ENCODE measurements at regions not wholly inside any gene's neighbourhood (a gene's known extent, or its start where the extent isn't known, plus 50 kb on each side); places are given as distances from the start of the nearest gene placed in this dataset.
"Not testable (repeated sequence)": the region's sequence is repeated elsewhere in the genome, so short reads cannot be mapped to it uniquely, and the experiment has no call there.

GRCh38 chr4:19030536-19030935 lies 1009.0 kb upstream of the LCORL start:
- DNase-seq (ENCODE audit: low spot score) = no peak

DNA sequence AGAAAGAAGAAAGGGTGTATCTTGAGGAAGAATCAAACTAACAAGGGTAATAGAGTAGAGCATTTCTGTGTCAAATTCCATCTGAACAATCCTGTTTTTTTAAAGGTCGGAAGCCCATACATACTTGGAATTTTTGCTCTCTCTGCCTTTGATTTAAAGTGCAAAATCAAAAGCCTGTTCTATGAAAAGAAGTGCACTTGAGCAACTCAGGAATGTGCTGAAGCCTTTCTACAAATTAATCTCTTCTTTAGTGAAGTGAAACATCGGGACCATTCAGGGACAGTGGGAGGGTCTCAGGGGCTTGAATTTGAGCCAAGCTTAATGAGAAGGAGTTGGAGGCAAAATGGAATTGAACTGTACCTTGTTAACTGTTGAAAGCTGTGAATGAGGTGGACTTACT lies 1008.5 kb upstream of the LCORL start:
- DNase-seq (ENCODE audit: low spot score) = no peak

GRCh38 chr4:19026281-19026680 lies 1004.7 kb upstream of the LCORL start:
- no peak for DNase-seq (ENCODE audit: low spot score)

DNA sequence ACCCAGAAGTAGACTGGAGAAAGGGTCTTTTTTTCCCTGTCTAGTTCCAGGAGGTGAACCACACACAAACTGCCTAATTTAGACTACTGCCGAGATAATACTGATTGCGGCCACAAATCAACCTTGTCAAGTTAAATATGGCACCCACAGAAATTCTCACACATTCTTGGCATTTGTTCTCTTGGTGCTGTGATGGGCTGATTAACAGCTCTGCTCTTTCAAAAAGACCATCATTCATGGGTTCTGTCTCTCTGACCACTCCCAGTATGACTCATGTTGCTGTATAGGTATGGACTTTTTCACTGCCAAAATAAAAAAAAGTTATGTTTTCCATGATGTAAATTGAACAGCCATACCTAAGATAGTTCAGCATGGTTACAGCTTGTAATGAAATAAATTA lies 1003.5 kb upstream of the LCORL start:
- no peak for DNase-seq (ENCODE audit: low spot score)

- no peak for DNase-seq (ENCODE audit: low spot score)
These were observed 1002.5 kb upstream of the LCORL start for GRCh38 chr4:19024047-19024446.

DNA sequence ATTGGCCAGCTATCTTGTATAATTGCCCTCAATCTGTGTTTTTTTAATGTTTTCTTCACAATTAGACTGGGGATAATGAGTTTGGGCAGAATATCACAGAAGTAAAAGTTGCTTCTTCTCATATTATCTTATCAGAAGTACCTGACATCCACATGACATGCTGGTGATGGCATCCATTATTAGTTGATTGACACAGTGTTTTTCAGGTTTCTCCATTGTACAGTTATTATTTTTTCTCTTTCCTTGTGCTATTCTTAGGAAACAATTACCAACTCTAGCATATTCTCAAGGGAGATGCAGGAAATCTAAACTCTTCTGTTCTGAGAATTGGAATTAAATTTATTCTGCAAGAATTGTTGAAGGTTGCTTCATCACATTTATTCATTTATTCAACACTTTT lies 1000.1 kb upstream of the LCORL start:
- no peak for DNase-seq (ENCODE audit: low spot score)

DNA sequence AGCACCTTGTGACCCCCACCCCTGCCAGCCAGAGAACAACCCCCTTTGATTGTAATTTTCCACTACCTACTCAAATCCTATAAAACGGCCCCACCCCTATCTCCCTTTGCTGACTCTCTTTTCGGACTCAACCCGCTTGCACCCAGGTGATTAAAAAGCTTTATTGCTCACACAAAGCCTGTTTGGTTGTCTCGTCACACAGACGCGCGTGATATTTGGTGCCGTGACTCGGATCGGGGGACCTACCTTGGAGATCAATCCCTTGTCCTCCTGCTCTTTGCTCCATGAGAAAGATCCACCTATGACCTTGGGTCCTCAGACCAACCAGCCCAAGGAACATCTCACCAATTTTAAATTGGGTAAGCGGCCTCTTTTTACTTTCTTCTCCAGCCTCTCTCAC lies 995.0 kb upstream of the LCORL start:
- DNase-seq (ENCODE audit: low spot score) = not testable (repeated sequence)

DNA sequence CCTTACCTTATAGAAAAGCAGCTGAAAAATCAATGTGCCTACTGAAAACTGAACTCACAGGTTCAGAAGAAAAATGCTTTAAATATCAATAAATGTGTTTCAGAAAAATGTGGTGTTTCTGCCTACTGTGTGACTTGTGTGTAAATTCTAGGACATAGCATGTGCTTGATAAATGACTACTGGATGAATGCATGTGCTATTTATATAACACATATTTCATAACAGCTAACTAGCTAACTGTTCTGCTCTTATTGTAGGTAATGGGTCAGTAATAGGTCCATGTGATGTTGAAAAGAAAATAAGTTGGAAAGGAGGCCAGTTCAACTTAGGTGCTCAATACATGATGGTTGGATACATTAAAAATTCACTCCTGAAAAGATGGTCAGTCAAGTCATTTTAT lies 993.0 kb upstream of the LCORL start:
- DNase-seq (ENCODE audit: low spot score) = no peak

GRCh38 chr4:19010761-19011160 lies 989.2 kb upstream of the LCORL start:
- no peak for DNase-seq (ENCODE audit: low spot score)

DNA sequence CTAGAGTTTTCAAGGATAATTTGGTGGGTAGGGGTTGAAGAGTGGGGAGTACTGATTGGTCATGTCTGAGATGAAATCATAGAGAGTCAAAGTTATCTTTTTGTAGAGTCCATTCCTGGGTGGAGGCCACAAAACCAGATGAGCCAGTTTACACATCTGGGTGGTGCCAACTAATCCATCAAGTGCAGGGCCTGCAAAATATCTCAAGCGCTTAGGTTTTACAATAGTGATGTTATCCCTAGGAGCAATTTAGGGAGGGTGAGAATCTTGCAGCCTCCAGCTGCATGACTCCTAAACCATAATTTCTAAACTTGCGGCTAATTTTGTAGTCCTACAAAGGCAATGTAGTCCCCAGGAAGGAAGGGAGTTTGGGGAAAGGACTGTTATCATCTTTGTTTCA lies 988.3 kb upstream of the LCORL start:
- no peak for DNase-seq (ENCODE audit: low spot score)

DNA sequence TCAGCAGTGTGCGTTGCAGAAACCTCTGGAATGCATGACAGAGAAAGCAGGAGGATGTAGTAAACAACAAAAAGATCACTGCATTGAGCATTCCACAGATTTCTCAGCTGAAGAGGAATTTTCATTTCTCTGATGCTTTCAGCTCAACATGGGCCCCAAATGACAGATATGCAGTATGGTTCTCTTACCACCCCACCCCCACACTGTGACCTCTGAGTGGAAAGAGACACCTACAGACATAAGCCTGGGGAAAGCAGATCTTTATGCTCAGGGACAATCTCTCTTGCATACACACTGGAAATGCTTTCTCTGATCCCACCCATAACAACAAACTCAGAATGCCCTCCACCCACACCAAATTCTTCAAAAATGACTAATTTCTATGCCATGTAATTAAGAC lies 983.7 kb upstream of the LCORL start:
- no peak for DNase-seq (ENCODE audit: low spot score)

DNA sequence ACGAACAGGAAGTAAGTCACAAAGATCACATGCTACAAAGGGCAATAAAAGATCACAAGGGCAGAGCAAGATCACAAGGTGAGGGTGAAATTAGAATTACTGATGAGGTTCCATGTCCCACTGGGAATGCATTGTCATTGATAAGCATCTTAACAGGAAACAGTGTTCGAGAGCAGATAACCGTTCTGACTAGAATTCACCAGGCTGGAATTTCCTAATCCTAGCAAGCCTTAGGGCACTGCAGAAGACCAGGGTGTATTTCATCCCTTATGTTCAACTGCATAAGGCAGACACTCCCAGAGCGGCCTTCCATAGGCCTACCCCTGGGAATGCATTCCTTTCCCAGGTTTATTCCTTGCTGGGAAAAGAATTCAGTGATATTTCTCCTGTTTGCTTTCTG lies 980.6 kb upstream of the LCORL start:
- DNase-seq (ENCODE audit: low spot score) = no peak

DNA sequence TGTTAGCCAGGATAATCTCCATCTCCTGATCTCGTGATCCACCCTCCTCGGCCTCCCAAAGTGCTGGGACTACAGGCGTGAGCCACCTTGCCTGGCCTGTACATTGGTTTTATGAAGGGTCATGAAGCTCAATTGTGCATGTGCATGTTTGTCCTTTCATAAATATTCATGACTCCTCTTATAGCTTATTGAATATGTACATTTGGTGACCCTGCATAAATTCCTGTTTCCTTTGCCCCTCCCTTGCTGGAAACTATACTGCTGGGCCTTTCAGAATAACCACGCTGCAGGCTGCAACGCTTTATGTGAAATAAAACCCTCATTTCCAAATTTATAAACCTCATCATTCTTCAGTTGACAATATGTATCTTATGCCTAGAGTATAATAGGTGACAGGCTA lies 978.0 kb upstream of the LCORL start:
- DNase-seq (ENCODE audit: low spot score) = no peak

GRCh38 chr4:18981234-18981615 lies 959.7 kb upstream of the LCORL start:
- no peak for DNase-seq (ENCODE audit: low spot score)

- DNase-seq (ENCODE audit: low spot score) = no peak
These were observed 959.1 kb upstream of the LCORL start for GRCh38 chr4:18980516-18981233.

- DNase-seq (ENCODE audit: low spot score) = no peak
These were observed 955.3 kb upstream of the LCORL start for GRCh38 chr4:18976884-18977283.

GRCh38 chr4:18975916-18976808 lies 954.6 kb upstream of the LCORL start:
- no peak for DNase-seq (ENCODE audit: low spot score)

DNA sequence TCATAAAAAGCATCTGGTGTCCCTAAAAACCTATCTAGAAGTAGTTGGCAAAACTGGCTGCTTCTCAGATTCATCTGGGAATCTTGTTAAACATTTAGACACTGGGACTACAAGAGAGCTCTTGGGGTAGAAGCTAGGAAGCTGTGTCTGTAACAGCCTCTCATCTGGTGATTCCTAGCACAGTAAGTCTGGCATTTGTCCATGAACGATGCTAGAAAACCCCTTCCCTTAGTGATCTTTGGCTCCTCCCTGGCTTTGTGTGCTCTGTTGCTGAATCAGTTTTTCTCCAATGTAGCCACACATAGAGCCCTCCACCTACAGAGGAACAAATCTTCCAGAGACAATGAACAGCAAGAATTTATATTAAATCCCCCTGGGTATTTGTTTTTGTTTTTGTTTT lies 951.7 kb upstream of the LCORL start:
- DNase-seq (ENCODE audit: low spot score) = no peak

GRCh38 chr4:18961879-18962278 lies 940.3 kb upstream of the LCORL start:
- DNase-seq (ENCODE audit: low spot score) = no peak

GRCh38 chr4:18961266-18961665 lies 939.7 kb upstream of the LCORL start:
- DNase-seq (ENCODE audit: low spot score) = no peak

- DNase-seq (ENCODE audit: low spot score) = no peak
These were observed 936.2 kb upstream of the LCORL start for GRCh38 chr4:18957716-18958115.

DNA sequence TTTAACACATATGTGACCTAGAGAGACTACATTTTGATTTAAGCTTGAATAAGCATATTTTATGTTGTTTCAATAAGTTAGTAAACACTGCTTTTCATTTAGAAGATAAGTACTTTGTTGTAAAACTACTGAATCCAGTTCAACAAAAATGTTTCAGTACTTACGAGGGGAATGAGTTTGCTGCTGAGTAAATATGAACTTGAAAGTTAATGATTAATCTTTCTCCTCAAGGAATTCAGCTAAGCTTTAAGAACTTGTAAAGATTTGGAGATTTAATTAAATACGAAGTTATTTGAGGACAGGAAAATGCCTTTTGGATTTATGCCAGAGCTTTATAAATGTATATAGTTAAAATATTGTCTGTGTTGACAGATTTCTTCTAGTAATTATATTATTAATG lies 933.0 kb upstream of the LCORL start:
- DNase-seq (ENCODE audit: low spot score) = no peak

- no peak for DNase-seq (ENCODE audit: low spot score)
These were observed 932.1 kb upstream of the LCORL start for GRCh38 chr4:18953613-18954012.

DNA sequence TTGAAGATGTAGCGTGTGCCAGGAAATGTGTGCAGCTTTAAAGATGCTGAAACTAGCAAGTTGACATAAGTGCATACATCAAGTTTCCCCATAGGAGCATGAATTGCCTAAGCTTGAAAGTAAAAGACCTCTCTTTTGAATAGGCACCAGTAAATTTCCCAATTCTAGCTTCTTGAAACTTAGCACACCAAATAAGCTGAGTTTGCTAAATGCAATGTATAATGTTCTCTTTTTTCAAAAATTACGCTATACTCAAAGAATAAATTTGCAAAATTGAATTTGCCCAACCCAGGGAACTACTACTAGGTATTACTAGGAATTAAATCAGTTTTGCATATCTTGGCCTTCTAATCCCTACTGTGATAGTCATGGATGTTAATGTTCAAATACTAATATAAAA lies 923.9 kb upstream of the LCORL start:
- no peak for DNase-seq (ENCODE audit: low spot score)

Data from HuH-7 (cell line).